ENCODE measurements at regions not wholly inside any gene's neighbourhood (a gene's known extent, or its start where the extent isn't known, plus 50 kb on each side); places are given as distances from the start of the nearest gene placed in this dataset.
"Not testable (repeated sequence)": the region's sequence is repeated elsewhere in the genome, so short reads cannot be mapped to it uniquely, and the experiment has no call there.

DNA sequence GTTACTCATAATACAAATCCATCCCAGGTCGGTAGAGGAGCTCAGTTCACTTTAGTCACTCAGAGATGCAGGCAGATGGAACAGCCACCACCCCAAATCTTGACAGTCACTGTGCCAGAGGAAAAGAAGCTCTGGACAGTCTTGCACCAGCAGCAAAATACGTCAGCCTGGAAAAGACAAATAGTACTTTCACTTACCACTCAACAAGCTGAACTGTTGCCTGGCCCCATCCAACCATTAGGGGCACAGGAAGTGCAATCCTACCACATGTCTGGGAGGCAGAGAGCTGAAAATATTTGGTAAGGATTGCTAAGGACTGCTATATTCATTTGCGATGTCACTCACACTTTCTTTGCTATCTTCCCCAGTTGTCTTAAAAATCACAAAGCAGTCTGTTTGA, 239.1 kb upstream of the TOX3 start:
- no peak for DNase-seq

DNA sequence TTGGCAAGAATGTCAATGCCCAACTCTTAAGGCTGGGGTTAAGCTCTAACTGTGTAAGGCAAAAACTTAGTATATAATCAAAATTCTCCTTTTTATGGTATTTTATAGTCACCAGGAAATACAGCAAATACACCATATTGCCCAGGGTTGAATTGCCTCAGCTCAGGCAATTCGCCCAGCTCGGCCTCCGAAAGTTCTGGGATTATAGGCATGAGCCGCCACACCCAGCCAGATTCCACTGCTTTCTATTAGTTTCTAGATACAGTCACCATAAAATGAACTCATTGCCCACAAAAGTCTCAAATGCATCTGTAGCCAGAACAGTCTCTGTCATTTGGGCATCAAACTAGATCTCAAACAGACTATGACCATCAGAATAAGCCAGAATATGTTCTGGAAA, 238.7 kb upstream of the TOX3 start:
- no peak for DNase-seq

DNA sequence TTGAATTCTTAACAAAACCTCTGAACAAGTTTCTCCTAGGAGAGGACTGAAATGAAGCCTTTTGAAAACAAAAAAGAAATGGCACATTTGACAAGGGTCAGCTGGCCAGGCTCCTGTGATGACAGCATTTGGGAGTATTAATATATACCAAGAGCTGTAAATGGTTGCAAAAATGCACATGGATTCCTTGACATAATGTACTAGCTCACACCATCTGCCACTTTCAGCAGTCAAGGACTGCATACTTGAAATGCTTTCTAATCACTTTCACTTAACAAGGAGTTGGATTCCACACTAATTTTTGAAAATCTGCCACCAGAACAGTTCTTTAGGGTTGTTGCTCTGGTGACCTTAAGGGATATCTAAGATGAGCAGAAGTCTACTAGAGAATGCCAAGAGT, 236.7 kb upstream of the TOX3 start:
- DNase-seq: no peak

DNA sequence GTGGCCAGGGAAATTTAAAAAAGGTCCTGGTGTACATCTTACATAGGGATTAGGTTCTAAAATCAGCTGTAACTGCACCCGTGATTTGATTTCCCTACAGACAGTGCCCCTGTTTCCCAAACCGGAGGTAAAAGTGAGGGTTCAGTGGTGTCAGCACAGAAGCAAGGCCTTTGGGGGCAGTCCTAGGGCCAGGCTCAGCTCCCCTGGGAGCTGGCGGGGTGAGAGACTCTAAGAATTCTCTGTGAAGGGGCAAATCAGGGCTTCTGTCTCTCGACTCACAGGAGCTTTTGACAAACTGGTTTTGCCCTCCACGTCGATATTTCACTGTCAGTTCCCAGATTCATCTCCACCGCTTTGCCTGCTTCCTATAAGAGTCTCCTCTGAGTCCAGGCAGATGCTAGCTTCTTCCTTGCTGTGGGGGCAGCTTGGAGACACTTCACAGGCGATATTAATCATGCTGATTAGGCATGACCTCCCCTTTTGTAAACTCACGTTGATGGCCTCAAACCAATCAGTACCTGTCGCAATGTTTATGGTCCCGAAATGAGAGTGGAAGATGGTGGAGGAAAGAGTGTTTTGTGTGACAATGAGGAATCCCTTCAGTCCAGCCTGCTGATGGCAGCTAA, 234.2 kb upstream of the TOX3 start:
- DNase-seq: no peak

DNA sequence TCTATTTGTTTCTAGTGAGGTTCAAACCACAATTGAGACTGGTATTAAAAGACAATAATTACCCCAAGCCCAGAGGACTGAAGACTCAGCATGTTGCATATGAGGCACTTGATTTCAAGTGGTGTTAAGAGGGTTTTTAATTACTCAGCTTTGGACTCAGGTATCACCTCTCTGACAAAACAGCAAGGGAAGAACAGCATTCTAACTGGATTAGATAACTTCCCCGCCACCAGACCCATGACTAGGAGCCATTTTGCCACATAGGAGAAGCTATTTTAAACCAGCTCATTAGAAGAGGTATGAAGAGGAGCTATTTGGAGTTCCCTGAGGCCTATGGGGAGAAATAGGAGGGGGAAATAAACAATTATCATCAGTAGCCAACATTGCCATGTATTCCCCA, 226.1 kb upstream of the TOX3 start:
- no peak for DNase-seq

DNA sequence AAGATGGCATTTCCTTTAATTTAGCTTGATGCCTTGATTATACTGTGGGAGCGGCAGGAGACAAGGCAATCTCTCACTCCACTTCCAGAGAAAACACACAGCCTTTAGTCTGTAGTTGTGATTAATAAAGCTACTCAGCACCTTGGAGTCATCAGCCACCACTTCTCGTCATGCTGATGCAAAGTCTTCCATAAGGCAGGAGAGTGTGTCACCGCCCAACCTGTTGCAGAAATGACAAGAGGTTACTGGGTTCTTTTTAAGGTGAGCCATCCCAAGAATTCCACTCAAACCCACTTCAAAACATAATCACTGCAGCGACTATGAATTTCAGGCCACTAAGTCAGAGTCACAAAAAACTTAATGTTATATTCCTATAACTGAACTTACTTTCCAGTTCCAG, 223.9 kb upstream of the TOX3 start:
- no peak for DNase-seq

DNA sequence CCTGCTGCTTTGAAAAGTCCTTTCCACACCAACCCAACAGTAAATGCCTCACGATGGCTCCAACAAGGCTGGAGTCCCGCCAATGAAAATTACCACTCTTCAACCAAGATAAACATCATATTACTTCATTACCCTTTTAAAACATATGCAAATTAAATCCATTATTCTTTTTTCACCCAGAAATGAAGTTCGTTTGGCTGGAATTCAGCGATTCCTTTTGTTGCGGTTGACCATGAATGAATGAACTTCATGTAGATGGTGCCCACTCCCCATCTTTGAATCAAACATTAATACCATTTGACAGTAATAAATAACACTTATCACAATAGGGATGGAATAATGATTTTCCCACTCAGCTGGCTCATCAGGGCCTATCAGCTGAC, 211.5 kb upstream of the TOX3 start:
- no peak for DNase-seq

DNA sequence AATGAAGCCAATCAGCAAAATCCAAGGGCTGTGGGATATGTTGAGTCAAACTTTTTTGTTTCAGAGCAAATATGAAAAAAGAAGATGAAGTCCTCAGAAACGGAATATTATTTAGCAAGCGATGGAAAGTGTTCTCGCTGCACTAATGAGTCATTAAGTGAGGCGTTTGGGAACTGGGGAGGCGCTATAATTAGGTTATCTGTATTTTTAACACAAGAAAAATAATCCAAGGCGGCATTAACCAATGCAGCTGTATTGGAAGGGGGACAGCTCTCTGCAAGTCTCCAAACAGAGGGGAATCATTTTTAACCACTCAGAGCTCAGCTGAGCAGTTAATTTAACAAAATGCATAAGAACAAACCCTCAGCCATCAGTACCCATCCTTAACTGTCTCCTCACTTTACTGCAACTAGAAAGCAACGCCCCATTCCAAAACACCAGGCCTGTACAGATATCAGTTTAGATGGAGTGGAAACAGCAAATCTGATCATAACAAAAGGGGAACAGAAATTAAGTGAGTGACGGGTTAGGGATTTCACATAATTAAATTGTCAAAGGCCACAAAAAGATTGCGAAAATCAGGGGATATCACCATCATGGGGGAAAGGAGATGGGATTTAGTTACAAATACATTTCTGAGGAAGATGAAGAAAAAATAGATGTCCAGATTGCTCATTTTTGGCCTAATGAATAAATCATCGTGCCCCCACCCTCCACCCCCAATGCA, 211.0 kb upstream of the TOX3 start:
- DNase-seq: no peak

DNA sequence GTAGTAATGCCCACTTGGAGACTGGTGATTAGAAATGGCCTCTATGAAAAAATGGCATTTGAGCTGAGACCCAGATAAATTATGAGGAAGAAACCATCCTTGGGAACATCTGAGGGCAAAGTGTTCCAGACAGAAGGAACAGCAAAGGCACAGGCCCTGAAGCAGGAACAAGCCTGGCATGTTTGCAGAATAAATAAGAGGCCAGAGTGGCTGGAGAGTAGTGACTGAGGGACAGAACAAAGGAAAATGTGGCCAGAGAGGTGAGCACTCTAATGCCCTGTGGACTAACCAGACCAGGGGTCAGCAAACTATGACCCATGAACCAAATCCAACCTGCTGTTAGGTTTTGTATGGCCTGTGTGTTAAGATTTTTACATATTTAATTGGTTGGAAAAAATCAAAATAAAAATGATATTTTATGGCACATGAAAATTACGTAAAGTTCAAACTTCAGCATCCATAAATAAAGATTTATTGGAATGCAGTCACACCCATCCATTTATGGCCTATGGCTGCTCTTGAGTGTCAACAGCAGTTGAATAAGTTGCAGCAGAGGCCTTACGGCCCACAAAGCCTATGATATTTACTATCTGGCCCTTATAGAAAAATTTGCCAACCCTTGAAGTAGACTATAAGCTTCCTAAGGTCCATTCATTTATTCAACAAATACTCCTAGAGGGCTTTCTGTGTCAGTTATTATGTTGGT, 210.0 kb upstream of the TOX3 start:
- no peak for DNase-seq

DNA sequence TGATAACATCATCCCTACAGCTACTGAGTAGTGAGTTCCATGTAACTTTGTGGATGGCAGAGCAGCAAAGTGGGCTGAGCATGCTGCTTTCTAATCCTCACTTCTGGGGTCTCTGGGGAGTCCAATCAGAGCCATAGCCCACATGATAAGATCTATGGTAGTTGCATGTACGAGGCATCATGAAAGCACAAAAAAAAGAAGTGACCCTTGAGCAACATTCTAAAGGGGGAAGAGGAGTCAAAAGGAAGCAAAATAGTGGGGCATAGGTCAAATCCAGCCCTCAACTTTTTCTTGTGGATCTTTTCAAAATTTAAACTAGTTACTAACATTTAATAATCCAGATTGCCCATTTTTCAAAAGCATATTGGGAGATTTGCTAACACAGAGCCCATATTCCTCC, 208.5 kb upstream of the TOX3 start:
- no peak for DNase-seq

DNA sequence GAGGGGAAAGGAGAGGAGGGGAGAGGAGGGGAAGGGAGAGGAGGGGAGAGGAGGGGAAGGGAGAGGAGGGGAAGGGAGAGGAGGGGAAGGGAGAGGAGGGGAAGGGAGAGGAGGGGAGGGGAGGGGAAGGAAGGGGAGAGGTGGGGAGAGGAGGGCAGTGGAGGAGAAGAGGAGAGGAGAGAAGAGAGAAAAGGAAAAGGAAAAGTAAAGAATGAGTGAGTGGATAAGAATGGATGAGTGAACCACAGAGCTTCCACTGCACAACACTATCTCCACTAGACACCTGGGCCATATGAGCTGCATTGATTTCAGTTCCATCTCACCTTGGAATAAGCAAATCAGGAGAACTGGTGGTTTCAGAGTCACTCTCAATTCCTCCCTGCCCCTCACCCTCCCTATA, 204.1 kb upstream of the TOX3 start:
- DNase-seq: no peak

DNA sequence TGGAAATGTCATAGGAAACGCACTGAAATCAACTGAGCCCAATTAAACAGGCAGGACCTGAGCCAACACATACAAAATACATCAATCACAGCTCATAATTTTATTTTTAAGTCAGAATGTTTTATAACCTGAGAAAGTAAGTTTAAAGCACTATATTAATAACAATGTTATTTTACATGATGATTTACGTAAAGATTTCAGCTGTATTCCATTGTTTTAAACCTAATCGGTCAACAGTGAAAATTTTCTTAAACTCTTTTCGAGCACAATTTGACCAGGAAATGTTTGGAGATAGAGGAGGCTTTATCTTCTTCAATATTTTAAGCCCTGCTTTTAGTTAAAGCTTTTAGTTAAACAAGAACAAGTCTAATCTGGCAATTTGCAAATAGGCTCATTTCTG, 201.8 kb upstream of the TOX3 start:
- DNase-seq: no peak

DNA sequence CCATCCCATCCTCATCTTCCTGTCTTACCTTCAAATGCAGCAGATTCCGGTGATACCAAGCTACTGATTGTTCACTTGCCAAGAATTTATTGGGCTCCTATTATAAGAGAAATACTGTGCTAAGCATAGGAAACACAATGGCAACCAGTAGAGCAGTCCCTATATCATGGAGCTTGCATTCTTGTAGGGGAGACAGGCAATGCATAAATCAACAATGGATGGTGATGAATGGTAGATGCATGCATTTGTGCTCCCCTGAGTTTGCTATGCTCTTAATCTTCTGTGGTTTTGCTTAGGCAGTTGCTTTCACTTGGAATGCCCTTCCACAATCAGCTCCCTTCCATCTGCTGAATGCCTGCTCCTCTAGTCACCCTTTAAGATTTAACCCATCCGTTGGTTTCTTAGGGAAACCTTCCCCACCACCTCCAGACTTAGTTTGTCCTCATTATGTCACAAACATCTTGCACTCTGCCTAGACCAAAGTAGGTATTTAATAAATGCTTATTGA, 200.2 kb upstream of the TOX3 start:
- DNase-seq: no peak

DNA sequence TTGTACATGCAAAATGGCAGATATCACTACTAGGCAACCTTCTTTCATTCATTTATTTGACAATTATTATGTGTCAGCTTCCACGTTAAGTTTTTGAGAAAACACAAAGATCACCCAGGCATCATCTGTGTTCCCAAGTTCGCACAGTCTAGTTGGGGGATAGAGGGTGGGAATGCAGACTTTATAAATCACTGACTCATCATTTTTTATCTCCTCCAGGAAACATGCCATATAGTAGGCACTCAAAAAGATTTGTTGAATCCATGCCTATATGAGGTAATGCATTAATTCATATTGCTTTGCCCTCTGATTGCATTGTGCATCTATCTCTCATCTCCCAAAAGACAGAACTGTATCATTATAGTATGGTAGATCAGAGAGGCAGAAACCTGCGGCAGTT, 196.8 kb upstream of the TOX3 start:
- no peak for DNase-seq

DNA sequence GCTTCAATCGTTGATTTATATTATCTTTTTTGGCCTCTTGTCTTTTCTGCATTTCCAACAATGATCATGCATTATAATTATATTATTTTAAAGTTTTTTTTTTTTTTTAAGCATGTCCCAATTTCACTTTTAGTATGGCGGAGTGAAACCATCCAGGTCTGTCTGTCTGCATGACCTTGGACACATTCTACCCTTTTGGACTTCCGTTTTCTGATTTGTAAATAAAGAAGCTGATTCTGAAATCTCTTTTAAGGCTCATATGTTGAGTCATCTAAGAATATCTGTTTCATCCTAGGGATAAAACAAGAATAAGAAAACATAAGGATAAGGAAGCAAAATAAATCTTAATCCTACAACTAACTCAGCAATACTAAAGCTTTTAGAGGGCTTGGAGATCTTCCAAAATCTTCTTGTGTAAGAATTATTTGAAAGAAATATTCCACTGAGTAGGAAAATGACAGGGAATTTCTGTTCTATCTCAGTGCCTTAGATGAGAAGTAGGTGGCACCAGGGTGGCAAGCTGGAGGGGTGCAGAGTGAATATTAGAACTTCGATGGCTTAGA, 195.7 kb upstream of the TOX3 start:
- DNase-seq: no peak

DNA sequence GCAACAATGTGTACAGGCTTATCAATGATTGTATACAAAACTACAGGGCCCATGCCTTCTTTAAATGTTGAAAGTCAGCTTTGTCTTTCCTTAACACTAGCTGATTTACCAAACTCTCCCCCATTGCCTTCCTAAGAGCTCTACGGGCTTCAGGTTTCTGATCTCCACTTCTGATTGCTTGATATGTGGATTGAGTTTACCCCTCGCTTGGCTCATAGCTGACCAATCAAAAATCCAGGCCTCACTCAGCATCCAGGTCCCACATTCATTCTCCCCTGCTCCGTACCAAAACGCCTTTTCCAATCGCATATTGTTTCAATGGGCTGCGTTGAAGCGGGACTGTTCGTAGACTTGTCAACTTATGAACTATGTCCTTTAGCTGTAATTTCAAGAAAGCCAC, 195.1 kb upstream of the TOX3 start:
- DNase-seq: no peak

DNA sequence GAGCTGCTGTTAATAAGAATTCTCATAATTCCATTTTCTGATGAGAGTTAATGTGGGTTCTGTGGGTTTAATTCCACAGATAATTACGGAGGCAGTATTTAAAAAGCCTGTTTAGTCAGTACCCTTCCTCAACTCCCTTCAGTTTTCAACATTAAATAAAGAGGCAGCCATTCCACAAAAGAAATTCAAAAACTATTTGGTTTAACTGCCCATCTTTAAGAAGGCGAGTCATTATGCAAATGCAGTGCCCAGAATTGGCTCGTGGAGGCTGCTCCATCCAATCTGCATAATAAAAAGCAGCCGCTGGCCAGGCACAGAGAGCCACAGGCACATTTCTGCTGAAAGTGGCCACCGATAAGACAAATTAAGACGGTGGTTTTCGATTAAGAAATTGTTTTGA, 194.4 kb upstream of the TOX3 start:
- DNase-seq: no peak

DNA sequence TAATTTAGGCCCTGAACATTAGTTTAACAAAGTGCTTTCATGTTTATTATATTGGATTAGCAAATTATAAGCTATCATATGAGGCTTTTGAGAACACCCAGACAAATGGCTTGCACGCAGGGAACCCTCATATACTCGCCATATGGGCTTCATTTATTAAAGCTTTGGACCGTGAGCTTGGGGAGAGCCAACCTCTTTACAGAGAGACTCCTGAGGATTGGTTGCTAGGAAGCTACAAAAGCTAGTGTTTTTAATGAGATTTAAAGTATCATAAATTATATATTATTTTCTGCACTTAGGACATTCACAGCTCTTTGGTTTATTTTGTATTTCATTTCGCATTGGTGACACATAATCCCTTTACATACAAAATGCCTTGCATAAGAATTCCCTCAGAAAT, 193.8 kb upstream of the TOX3 start:
- no peak for DNase-seq

DNA sequence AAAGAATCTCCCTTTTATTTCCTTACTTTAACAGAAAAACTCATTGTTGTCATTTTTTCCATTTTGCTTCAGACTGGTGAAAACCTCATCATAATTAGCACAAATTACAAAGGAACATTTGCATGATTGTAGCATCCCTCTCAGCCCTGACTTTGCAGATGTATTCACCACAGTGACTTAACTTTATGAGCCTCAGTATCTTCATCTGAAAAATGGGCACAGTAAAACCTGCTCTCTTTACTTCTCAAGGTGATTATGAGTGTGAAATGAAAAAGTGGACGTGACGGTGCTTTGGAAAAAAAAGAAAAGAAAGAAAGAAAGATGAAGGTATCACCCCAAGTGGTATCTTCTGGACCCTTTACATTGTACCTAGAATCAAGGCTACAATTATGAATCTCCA, 193.4 kb upstream of the TOX3 start:
- DNase-seq: no peak

DNA sequence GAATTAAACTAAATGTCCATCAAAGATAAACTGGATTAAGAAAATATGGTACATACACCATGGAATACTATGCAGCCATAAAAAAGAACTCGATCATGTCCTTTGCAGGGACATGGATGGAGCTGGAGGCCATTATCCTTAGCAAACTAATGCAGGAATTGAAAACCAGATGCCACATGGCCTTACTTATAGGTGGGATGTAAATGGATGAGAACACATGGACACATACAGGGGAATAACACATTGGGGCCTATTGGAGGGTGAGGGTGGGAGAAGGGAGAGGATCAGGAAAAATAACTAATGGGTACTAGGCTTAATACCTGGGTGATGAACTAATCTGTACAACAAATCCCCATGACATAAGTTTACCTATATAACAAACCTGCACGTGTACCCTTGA, 192.0 kb upstream of the TOX3 start:
- not testable (repeated sequence) for DNase-seq

DNA sequence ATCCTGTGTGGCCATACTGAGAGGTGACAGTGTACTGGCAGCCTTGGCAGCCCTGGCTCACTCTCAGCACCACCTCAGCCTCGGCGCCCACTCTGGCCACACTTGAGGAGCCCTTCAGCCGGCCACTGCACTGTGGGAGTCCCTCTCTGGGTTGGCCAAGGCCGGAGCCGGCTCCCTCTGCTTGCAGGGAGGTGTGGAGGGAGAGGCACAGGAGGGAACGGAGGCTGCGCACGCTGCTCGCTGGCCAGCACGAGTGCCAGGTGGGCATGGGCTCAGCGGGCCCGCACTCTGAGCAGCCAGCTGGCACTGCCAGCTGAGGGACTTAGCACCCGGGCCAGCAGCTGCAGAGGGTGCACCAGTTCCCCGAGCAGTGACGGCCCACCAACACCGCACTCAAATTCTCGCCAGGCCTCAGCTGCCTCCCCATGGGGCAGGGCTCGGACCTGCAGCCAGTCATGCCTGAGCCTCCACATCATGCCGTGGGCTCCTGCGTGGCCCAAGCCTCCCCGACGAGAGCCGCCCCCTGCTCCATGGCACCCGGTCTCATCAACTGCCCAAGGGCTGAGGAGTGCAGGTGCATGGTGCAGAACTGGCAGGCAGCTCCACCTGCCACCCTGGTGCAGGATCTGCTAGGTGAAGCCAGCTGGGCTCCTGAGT, 184.4 kb upstream of the TOX3 start:
- DNase-seq: no peak

DNA sequence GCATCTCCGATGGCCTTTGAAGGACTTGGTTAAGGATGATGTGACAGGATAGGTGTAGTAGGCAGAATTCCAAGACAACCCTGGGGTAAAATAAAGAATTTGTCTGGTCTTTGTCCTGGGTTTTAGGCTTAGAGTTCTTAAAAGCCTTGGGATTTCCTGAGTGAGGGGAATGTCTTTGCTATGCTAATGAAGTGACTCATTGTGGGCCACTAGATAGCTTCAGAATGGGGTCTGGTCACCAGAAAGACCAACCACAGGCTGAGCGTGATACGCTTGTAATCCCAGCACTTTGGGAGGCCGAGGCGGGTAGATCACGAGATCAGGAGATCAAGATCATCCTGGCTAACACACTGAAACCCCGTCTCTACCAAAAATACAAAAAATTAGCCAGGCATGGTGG, 182.8 kb upstream of the TOX3 start:
- no peak for DNase-seq

DNA sequence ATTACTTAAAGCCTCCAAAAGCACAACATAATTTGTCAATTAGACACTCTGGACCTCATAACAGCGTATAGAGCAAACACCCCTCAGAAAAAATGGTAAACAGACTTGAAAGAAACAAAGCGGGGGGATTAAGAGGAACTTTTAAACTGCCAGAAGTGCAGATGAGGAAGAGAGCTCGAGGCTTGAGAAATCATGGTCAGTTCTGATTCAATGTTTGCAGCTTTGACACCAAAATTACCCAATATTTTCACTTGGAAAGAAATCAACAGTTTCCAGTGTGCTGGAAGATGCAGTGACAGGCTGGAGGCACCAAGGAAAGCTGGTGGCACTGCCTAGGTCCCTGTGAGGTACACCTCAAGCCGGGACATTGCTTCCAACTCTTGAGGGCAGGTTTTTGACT, 180.9 kb upstream of the TOX3 start:
- DNase-seq: no peak

DNA sequence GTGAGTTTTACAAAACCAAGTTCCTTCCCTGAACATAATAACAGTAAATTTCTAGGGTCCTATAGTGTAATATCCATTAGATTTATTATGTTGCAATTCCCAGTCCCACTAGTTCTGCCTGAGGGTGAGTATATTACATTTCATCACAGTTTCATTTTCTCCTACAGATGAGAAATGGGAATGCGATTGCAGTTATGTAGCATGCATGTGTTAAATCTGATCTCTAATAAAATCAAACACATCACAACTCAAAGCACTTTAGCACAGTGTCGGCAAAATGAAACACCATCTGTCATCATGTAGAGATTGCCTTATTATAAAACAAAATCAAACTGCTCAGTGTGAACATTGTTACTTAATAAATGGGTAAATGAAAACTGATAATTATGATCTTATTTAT, 180.5 kb upstream of the TOX3 start:
- DNase-seq: no peak

Measured in CD4-positive, alpha-beta T cell treated with Interleukin-1 beta for 1 hour (primary cell).